ENCODE measurements at regions not wholly inside any gene's neighbourhood (a gene's known extent, or its start where the extent isn't known, plus 50 kb on each side); places are given as distances from the start of the nearest gene placed in this dataset.

GRCh38 chr9:42378418-42378815 is 195.0 kb downstream of the SPATA31A6 start:
- TF ChIP-seq POLR2AphosphoS5 (IDR thresholded peaks at IDR 0.05; ENCODE audit: insufficient read depth, low read depth, low read length) (no peak), CTCF (IDR thresholded peaks at IDR 0.05; ENCODE audit: extremely low read depth in 1 of 2, insufficient read depth in 1 of 2, low read depth in 1 of 2, low read length in 2 of 2) (no peak), GATA2 (IDR thresholded peaks at IDR 0.05; ENCODE audit: insufficient read depth, insufficient read length, low read depth, low read length) (no peak)
